Gastroesophageal sphincter (tissue), 3 donors: ENCODE measurements at regions not wholly inside any gene's neighbourhood (a gene's known extent, or its start where the extent isn't known, plus 50 kb on each side); places are given as distances from the start of the nearest gene placed in this dataset.

Experiments used
- EP300 ChIP-seq: sonication (generic); formaldehyde crosslinking; IDR thresholded peaks from one replicate; pipeline ENCODE4 v1.6.1; 2017; ENCODE audit warnings: antibody characterized with exemption, mild to moderate bottlenecking
- POLR2A ChIP-seq, 2 donors: fragments of 450-650 bp; IDR thresholded peaks; one replicate each; pipeline ENCODE4 v1.6.1; 2017; ENCODE audit warnings: antibody characterized with exemption in 2 of 2, mild to moderate bottlenecking in 2 of 2, moderate library complexity in 1 of 2
- TF ChIP-seq, protein P1 (sequence below), 4 experiments: fragments of 200-600 bp in 2 of 4; fragments of 450-650 bp in 2 of 4; sonication (generic) in 1 of 4; IDR thresholded peaks; one replicate each; pipeline ENCODE4 v1.5.1; 2017 to 2019; ENCODE audit warnings: antibody characterized with exemption in 4 of 4, mild to moderate bottlenecking in 2 of 4, moderate library complexity in 2 of 4

DNA sequence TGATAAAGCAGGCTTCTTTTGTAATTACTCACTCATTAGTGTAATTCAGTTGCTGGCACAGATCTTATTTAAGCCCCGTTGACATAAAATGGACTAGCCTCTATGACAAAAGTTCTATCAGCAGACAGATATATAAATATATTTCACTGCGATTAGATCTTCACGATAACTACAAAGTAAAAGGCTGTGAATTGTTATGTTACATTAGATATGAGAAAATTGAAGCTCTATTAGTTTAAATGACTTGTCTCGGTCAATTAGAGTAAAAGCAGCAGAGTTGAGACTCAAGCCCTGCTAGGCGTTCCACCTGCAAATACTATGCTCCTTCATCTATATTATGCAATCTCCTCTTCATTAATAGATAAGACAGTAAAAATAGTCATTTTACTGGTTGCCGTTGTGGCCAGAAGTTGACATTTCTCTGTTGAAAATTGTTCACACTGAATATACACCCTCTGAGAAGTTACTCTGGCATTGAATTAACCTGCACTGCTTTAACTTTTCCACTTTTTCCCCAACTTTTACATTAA lies 136.7 kb downstream of the DKK1 start:
- TF ChIP-seq, protein P1, sequence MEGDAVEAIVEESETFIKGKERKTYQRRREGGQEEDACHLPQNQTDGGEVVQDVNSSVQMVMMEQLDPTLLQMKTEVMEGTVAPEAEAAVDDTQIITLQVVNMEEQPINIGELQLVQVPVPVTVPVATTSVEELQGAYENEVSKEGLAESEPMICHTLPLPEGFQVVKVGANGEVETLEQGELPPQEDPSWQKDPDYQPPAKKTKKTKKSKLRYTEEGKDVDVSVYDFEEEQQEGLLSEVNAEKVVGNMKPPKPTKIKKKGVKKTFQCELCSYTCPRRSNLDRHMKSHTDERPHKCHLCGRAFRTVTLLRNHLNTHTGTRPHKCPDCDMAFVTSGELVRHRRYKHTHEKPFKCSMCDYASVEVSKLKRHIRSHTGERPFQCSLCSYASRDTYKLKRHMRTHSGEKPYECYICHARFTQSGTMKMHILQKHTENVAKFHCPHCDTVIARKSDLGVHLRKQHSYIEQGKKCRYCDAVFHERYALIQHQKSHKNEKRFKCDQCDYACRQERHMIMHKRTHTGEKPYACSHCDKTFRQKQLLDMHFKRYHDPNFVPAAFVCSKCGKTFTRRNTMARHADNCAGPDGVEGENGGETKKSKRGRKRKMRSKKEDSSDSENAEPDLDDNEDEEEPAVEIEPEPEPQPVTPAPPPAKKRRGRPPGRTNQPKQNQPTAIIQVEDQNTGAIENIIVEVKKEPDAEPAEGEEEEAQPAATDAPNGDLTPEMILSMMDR (IDR thresholded peaks at IDR 0.05) = no peak
- TF ChIP-seq POLR2A (IDR thresholded peaks at IDR 0.05) (no peak), EP300 (no peak)
